Gastroesophageal sphincter (tissue), 3 donors: ENCODE measurements at regions not wholly inside any gene's neighbourhood (a gene's known extent, or its start where the extent isn't known, plus 50 kb on each side); places are given as distances from the start of the nearest gene placed in this dataset.

ENCODE experiments used
- EP300 ChIP-seq: sonication (generic); formaldehyde crosslinking; IDR thresholded peaks from one replicate; pipeline ENCODE4 v1.6.1; 2017; ENCODE audit warnings: antibody characterized with exemption, mild to moderate bottlenecking
- POLR2AphosphoS5 ChIP-seq: sonication (generic); formaldehyde crosslinking; IDR thresholded peaks from one replicate; pipeline ENCODE4 v1.6.1; 2017; ENCODE audit warnings: antibody characterized with exemption
- TF ChIP-seq, protein P1 (sequence below), 4 experiments: fragments of 200-600 bp in 2 of 4; fragments of 450-650 bp in 2 of 4; sonication (generic) in 1 of 4; IDR thresholded peaks; one replicate each; pipeline ENCODE4 v1.5.1; 2017 to 2019; ENCODE audit warnings: antibody characterized with exemption in 4 of 4, mild to moderate bottlenecking in 2 of 4, moderate library complexity in 2 of 4

DNA sequence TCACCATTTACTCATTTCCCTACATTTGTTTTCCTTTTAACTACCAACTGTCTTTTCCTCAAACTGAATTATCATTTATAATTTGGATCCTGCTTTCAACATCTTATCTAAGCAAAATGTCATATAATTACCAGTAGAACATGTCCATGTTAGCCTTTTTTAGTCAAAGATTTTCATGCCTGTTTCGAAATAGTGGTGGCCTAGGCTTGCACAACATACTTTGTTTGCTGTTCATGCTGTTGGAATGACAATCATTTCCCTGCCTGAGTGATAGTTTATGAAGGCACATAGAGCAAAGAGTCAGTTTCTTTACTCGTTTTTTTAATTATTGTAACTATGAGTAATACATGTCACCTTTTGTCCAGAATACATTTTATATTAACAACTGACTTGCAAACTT lies 144.3 kb upstream of the ANO3 start:
- TF ChIP-seq, protein P1, sequence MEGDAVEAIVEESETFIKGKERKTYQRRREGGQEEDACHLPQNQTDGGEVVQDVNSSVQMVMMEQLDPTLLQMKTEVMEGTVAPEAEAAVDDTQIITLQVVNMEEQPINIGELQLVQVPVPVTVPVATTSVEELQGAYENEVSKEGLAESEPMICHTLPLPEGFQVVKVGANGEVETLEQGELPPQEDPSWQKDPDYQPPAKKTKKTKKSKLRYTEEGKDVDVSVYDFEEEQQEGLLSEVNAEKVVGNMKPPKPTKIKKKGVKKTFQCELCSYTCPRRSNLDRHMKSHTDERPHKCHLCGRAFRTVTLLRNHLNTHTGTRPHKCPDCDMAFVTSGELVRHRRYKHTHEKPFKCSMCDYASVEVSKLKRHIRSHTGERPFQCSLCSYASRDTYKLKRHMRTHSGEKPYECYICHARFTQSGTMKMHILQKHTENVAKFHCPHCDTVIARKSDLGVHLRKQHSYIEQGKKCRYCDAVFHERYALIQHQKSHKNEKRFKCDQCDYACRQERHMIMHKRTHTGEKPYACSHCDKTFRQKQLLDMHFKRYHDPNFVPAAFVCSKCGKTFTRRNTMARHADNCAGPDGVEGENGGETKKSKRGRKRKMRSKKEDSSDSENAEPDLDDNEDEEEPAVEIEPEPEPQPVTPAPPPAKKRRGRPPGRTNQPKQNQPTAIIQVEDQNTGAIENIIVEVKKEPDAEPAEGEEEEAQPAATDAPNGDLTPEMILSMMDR (IDR thresholded peaks at IDR 0.05), result no peak
- no peak for TF ChIP-seq POLR2AphosphoS5
- no peak for TF ChIP-seq EP300
